Neural cell (in vitro differentiated cells): ENCODE measurements at regions not wholly inside any gene's neighbourhood (a gene's known extent, or its start where the extent isn't known, plus 50 kb on each side); places are given as distances from the start of the nearest gene placed in this dataset.

ENCODE experiments used
- H2AFZ ChIP-seq: fragments of 200-600, 300-800 bp; sonication (generic), shearing (Covaris generic); 2 replicates; pipeline ENCODE4 v1.6.0; 2014; ENCODE audit warnings: low read depth, mild to moderate bottlenecking, antibody characterized with exemption, low read length, moderate library complexity
- H3F3A ChIP-seq: fragments of 200-600 bp; shearing (Covaris generic); 2 replicates; pipeline ENCODE4 v1.6.1; 2016; ENCODE audit warnings: mild to moderate bottlenecking, moderate library complexity, mixed read lengths, antibody characterized with exemption, low read length; ENCODE audit not compliant: insufficient read depth, poor library complexity, severe bottlenecking
- H3K27ac ChIP-seq: fragments of 200-600, 300-800 bp; sonication (generic), shearing (Covaris generic); 2 replicates; pipeline ENCODE4 v1.5.1; 2014; ENCODE audit warnings: mild to moderate bottlenecking, low read length, moderate library complexity
- H3K27me3 ChIP-seq: fragments of 300-800, 200-600 bp; sonication (generic), shearing (Covaris generic); 2 replicates; pipeline ENCODE4 v1.6.0; 2014; ENCODE audit warnings: mild to moderate bottlenecking, low read depth, low read length, moderate library complexity; ENCODE audit not compliant: insufficient read depth
- H3K36me3 ChIP-seq: fragments of 300-800, 200-600 bp; sonication (generic), shearing (Covaris generic); 2 replicates; pipeline ENCODE4 v1.5.1; 2014; ENCODE audit warnings: mild to moderate bottlenecking, antibody characterized with exemption, low read length, moderate library complexity; ENCODE audit not compliant: insufficient read depth
- H3K4me2 ChIP-seq: fragments of 300-800, 200-600 bp; sonication (generic), shearing (Covaris generic); 2 replicates; pipeline ENCODE4 v1.6.0; 2014; ENCODE audit warnings: mild to moderate bottlenecking, low read length
- H3K4me3 ChIP-seq: fragments of 300-800, 200-600 bp; sonication (generic), shearing (Covaris generic); 2 replicates; pipeline ENCODE4 v1.5.1; 2014; ENCODE audit warnings: mild to moderate bottlenecking, low read length, moderate library complexity
- H3K79me2 ChIP-seq: fragments of 200-600 bp; shearing (Covaris generic); replicated peaks from 2 replicates; pipeline ENCODE4 v1.6.0; 2014; ENCODE audit warnings: mild to moderate bottlenecking, low read length, moderate library complexity; ENCODE audit not compliant: insufficient read depth
- H3K9ac ChIP-seq: fragments of 300-800, 200-600 bp; sonication (generic), shearing (Covaris generic); 2 replicates; pipeline ENCODE4 v1.6.1; 2016; ENCODE audit warnings: mild to moderate bottlenecking, low read length, mixed read lengths
- H3K9me2 ChIP-seq: fragments of 200-600 bp; shearing (Covaris generic); 2 replicates; pipeline ENCODE4 v1.6.1; 2016; ENCODE audit warnings: mild to moderate bottlenecking, low read length, mixed read lengths; ENCODE audit not compliant: insufficient read depth
- H3K9me3 ChIP-seq: fragments of 200-600, 300-800 bp; sonication (generic), shearing (Covaris generic); 2 replicates; pipeline ENCODE4 v1.6.1; 2016; ENCODE audit warnings: mild to moderate bottlenecking, mixed run types, low read length, moderate library complexity, mixed read lengths
- H4K20me1 ChIP-seq: fragments of 200-600 bp; shearing (Covaris generic); 2 replicates; pipeline ENCODE4 v1.6.1; 2016; ENCODE audit warnings: mild to moderate bottlenecking, mixed run types; ENCODE audit not compliant: insufficient read depth
- CTCF ChIP-seq: fragments of 450-650 bp; IDR thresholded peaks from 2 replicates; pipeline ENCODE4 v1.5.1; 2014; ENCODE audit warnings: antibody characterized with exemption, mild to moderate bottlenecking, moderate library complexity; ENCODE audit not compliant: poor library complexity, severe bottlenecking
- EP300 ChIP-seq: fragments of 450-650 bp; conservative IDR thresholded peaks from 2 replicates; pipeline ENCODE4 v1.6.1; 2014; ENCODE audit warnings: antibody characterized with exemption, mild to moderate bottlenecking, moderate library complexity; ENCODE audit not compliant: poor library complexity, severe bottlenecking
- EZH2 ChIP-seq: fragments of 200-600, 300-800 bp; shearing (Covaris generic), sonication (generic); IDR thresholded peaks from 2 replicates; pipeline ENCODE4 v1.6.1; 2014; ENCODE audit warnings: antibody characterized with exemption, low read length, borderline replicate concordance, mild to moderate bottlenecking; ENCODE audit not compliant: insufficient read depth, poor library complexity, severe bottlenecking
- MXI1 ChIP-seq: fragments of 450-650 bp; conservative IDR thresholded peaks from 2 replicates; pipeline ENCODE4 v1.6.1; 2014; ENCODE audit warnings: antibody characterized with exemption, mild to moderate bottlenecking; ENCODE audit not compliant: poor library complexity, severe bottlenecking
- POLR2AphosphoS5 ChIP-seq: IDR thresholded peaks from 2 replicates; pipeline ENCODE4 v1.6.1; 2012
- RAD21 ChIP-seq: fragments of 450-650 bp; conservative IDR thresholded peaks from 2 replicates; pipeline ENCODE4 v1.6.1; 2014; ENCODE audit warnings: antibody characterized with exemption, mild to moderate bottlenecking, moderate library complexity
- REST ChIP-seq: IDR thresholded peaks from 2 replicates; pipeline ENCODE4 v1.6.1; 2012; ENCODE audit warnings: borderline replicate concordance
- SMC3 ChIP-seq: fragments of 450-650 bp; conservative IDR thresholded peaks from 2 replicates; pipeline ENCODE4 v1.6.1; 2014; ENCODE audit warnings: antibody characterized with exemption, mild to moderate bottlenecking, moderate library complexity; ENCODE audit not compliant: poor library complexity
- TAF1 ChIP-seq: IDR thresholded peaks from 2 replicates; pipeline ENCODE4 v1.6.1; 2012; ENCODE audit warnings: low read depth

- Histone ChIP-seq H3F3A (no peaks in the 10 kb centered on the region), H3K27me3 (no peaks in the 10 kb centered on the region), H3K9ac (no peak overlapping the region), H3K79me2 (no peaks in the 10 kb centered on the region), H3K36me3 (no peaks in the 10 kb centered on the region), H2AFZ (no peak overlapping the region), H3K9me2 (no peaks in the 10 kb centered on the region), H3K9me3 (no peaks in the 10 kb centered on the region), H3K4me3 (no peak overlapping the region), H4K20me1 (no peaks in the 10 kb centered on the region), H3K27ac (no peak overlapping the region), H3K4me2 (no peak overlapping the region)
- TF ChIP-seq RAD21, result no peak
- TF ChIP-seq TAF1, result no peak
- no peak for TF ChIP-seq EZH2
- TF ChIP-seq EP300, result no peak
- no peak for TF ChIP-seq SMC3
Observed at GRCh38 chr10:69726850-69727249, 74.9 kb upstream of the COL13A1 start.

- Histone ChIP-seq H3K4me2 (no peak overlapping the region), H3K36me3 (no peaks in the 10 kb centered on the region), H3F3A (no peaks in the 10 kb centered on the region), H3K9ac (no peak overlapping the region), H3K9me2 (no peaks in the 10 kb centered on the region), H3K9me3 (no peaks in the 10 kb centered on the region), H2AFZ (no peak overlapping the region), H3K79me2 (no peaks in the 10 kb centered on the region), H3K27ac (no peak overlapping the region), H3K4me3 (no peak overlapping the region), H3K27me3 (no peaks in the 10 kb centered on the region), H4K20me1 (no peaks in the 10 kb centered on the region)
- TF ChIP-seq EZH2 (no peak), SMC3 (no peak), CTCF (no peak), MXI1 (no peak), EP300 (no peak), POLR2AphosphoS5 (no peak)
Observed at GRCh38 chr10:69728335-69728870, 73.3 kb upstream of the COL13A1 start.

GRCh38 chr10:69729326-69730048 is 72.2 kb upstream of the COL13A1 start:
- Histone ChIP-seq H3K4me2 (no peak overlapping the region), H3F3A (no peaks in the 10 kb centered on the region), H3K9me3 (no peaks in the 10 kb centered on the region), H3K79me2 (no peaks in the 10 kb centered on the region), H3K27me3 (no peaks in the 10 kb centered on the region), H4K20me1 (no peaks in the 10 kb centered on the region), H3K9me2 (no peaks in the 10 kb centered on the region), H3K9ac (no peak overlapping the region), H3K4me3 (no peak overlapping the region), H3K27ac (no peak overlapping the region), H2AFZ (no peak overlapping the region), H3K36me3 (no peaks in the 10 kb centered on the region)
- TF ChIP-seq CTCF (no peak), REST (no peak), EZH2 (no peak), RAD21 (no peak), TAF1 (no peak), EP300 (no peak), POLR2AphosphoS5 (no peak), MXI1 (no peak), SMC3 (no peak)
